ENCODE measurements at regions not wholly inside any gene's neighbourhood (a gene's known extent, or its start where the extent isn't known, plus 50 kb on each side); places are given as distances from the start of the nearest gene placed in this dataset.

DNA sequence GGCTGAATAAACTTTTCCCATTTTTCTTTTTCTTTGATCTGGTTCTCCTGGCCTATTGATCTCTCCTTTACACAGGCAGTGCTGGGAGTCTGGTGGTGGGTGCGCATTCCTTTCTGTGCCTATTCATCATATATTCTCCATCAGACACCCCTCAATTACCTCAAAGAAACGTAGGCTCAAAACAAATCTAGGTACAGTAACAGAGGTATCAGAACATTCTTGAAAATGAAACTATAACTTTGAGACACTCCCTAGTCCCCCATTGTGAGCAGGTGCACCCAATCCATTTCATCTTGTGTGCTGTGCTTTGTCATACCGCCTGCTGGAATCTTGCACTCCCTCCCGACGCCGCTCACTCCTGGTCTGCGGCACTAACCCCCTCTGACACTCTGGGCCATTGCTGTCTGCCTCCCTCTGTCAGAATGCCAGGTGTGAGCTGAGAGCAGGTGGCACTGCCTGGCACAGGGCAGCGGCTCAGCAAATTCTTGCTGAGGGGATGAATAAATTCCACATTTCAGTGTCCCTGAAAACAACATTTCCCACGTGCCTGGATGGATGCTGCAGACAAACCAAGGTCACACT is 303.4 kb upstream of the EXOC2 start:
- TF ChIP-seq EP300 (IDR thresholded peaks at IDR 0.05), result no peak
- TF ChIP-seq, protein P1, sequence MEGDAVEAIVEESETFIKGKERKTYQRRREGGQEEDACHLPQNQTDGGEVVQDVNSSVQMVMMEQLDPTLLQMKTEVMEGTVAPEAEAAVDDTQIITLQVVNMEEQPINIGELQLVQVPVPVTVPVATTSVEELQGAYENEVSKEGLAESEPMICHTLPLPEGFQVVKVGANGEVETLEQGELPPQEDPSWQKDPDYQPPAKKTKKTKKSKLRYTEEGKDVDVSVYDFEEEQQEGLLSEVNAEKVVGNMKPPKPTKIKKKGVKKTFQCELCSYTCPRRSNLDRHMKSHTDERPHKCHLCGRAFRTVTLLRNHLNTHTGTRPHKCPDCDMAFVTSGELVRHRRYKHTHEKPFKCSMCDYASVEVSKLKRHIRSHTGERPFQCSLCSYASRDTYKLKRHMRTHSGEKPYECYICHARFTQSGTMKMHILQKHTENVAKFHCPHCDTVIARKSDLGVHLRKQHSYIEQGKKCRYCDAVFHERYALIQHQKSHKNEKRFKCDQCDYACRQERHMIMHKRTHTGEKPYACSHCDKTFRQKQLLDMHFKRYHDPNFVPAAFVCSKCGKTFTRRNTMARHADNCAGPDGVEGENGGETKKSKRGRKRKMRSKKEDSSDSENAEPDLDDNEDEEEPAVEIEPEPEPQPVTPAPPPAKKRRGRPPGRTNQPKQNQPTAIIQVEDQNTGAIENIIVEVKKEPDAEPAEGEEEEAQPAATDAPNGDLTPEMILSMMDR (IDR thresholded peaks at IDR 0.05), result no peak
- TF ChIP-seq POLR2A (IDR thresholded peaks at IDR 0.05), result no peak

All from tibial nerve (tissue), 4 donors.